HG02623 (cell line): ENCODE measurements at regions not wholly inside any gene's neighbourhood (a gene's known extent, or its start where the extent isn't known, plus 50 kb on each side); places are given as distances from the start of the nearest gene placed in this dataset.
"Not testable (repeated sequence)": the region's sequence is repeated elsewhere in the genome, so short reads cannot be mapped to it uniquely, and the experiment has no call there.

Source experiments
- ATAC-seq: cut with Tn5 transposase; IDR thresholded peaks from one replicate; pipeline ENCODE4 v1.9.1; 2021; ENCODE audit warnings: moderate library complexity; ENCODE audit not compliant: unreplicated experiment

- ATAC-seq, result no peak
Measured at GRCh38 chr4:93888308-93888707, 59.8 kb downstream of the ATOH1 start.

DNA sequence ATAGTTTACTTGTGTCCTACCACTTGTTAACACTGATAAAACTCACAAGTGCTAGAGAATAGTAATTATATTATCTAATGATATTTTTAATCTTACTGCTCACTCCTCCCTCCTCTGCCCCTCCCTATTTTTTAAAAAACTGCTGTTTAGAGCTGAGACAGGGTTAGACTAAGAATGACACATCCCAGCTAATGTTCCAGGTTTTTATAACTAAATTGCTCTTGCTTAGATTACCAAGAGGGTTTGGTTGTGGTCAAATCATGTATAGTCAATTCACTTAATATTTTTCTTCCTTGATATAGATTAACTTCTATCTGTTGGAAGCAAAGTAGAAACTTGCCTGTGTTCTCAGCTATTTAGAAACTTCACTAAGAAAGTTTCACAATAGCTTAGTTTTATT, 60.2 kb downstream of the ATOH1 start:
- no peak for ATAC-seq

- no peak for ATAC-seq
Measured at GRCh38 chr4:93891244-93891643, 62.7 kb downstream of the ATOH1 start.

GRCh38 chr4:93894995-93895394, 66.4 kb downstream of the ATOH1 start:
- ATAC-seq, result no peak

DNA sequence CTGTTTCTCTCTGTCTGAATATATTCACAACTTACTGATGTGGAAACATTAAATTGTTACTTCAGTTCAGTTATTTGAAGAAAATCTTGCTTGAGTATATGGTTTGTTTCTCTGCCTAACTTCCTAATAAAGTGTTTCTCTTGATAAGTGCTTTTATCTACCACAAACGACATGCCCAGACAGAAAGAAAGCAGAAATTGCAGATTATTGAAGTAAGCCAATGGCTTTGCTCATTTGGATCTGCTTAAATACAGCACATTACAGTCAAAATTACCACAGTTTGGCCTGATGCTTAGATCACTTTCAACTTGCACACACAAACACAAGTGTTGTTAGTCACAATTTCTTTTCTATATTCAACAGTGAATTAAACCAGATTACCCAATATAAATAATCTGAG, 68.0 kb downstream of the ATOH1 start:
- ATAC-seq, result no peak

DNA sequence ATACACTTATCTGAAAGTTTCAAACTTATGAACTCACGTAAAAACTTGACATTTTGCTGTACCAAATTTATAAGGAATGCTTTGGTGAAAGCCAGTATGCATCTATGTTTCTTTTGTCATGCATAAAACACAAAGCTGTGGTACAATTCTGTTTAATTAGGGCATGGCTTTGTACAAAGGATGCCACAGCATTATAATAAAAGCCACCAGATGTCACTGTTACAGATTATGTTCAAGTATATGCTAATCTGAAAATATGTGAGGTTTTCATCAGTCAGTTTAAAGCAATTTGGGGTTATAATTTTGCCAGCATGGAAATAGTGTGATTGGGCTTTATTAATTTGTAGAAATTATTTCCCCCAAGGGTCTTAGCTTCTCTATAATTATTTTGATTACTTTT, 69.0 kb downstream of the ATOH1 start:
- ATAC-seq, result no peak

- no peak for ATAC-seq
Measured at GRCh38 chr4:93908778-93909177, 80.2 kb downstream of the ATOH1 start.

GRCh38 chr4:93911671-93912070, 83.1 kb downstream of the ATOH1 start:
- ATAC-seq, result no peak

GRCh38 chr4:93912146-93912545, 83.6 kb downstream of the ATOH1 start:
- ATAC-seq, result no peak

- ATAC-seq, result no peak
Measured at GRCh38 chr4:93918856-93919255, 90.3 kb downstream of the ATOH1 start.

DNA sequence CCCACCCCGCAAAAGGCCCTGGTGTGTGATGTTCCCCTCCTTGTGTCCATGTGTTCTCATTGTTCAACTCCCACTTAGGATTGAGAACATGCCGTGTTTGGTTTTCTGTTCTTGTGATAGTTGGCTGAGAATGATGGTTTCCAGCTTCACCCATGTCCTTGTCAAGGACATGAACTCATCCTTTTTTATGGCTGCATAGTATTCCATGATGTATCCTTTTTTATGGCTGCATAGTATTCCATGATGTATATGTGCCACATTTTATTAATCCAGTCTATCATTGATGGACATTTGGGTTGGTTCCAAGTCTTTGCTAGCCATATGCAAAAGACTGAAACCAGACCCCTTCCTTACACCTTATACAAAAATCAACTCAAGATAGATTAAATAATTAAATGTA, 95.0 kb downstream of the ATOH1 start:
- ATAC-seq, result not testable (repeated sequence)

DNA sequence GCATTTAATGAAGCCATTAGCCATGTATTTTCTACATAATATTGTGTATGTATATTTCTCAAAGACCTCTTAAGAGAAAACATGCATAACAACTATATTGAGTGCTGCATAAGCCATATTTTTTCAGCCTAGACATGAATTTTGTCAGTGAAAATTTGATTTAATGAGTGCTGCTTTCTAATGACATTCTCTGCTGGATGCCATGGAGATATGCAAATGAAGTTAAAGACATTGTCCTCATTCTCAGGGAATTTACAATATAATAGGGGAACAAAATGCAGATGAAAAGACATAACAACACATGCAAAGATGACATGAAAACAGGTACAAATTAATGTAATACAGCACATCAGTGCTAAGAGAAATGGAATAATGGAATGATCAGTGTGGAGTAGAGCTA, 118.7 kb downstream of the ATOH1 start:
- no peak for ATAC-seq

- ATAC-seq, result not testable (repeated sequence)
Measured at GRCh38 chr4:93950239-93950638, 121.7 kb downstream of the ATOH1 start.

DNA sequence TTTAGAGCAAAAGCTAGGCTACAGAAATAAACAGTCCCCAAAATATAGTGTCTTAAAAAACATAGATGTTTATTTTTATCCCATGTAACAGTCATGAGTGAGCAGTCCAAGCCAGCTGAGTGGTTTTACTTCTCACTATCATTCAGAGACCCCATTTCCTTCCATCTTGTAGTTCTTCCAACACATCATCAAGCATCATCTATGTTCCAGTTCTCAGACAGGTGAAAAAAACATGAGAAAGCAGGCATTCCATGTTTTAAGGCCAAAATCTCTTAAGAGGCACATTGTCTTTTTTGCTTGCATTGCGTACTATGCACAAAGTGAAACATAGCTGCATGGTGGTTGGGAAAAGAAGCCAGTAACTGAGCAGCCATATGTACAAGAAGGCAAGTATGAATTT, 128.6 kb downstream of the ATOH1 start:
- ATAC-seq, result no peak

DNA sequence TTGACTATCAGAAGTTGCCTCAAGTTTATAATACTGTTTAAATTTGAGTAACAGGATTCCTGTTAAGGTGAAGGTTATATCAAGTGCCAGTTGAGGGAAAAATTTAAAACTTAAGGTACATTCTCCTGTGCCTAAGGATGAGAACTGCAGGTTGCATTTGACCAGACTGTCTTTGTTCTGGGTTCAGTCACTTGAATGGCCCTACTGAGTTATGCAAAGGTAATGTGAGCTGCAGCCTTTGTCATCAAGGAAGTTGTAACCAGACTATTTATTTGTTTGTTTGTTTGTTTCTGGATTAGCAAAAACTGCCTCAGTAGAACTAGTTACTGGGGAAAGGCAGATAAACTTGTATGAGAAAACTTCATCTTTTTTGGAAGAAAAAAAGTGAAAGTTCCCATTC, 131.9 kb downstream of the ATOH1 start:
- no peak for ATAC-seq

- no peak for ATAC-seq
Measured at GRCh38 chr4:93960916-93961315, 132.4 kb downstream of the ATOH1 start.

DNA sequence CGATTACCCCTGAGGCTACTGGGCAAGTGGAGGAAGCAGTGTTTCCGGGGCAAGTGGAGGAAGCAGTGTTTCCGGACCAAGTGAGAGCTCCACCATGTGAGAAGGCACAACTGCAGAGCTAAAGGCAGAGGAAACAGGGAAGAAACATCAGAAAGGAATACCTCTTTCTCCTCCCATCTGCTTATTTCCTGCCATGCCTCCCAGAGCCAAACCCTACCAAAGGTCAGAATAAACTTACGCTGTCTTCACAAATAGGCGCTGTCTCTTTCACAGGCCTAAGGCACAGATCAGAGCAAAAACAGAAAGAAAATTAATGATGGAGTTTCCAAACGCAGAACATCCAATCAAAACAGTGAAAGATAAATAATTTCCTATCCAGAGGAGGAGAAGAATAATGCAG, 153.0 kb downstream of the ATOH1 start:
- no peak for ATAC-seq

GRCh38 chr4:93982255-93982654, 153.7 kb downstream of the ATOH1 start:
- ATAC-seq, result no peak

DNA sequence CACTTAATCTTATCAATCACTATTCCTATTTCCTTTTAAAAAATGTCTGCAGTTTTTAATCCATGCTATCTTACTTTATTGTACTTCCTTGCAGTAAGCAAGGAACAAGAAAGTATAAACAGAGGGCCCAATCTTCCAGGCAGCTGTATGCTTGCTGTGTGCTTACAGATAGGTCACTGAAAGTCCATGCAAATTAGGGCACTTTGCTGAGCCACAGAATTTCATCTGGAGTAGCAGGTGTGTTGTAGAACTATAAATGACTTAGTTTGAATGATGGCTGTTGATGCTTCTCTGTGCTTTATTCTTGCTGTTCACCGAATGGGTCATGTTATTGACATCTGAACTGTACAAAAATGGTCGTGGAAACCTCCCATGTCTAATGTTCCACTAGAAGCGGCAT, 154.6 kb downstream of the ATOH1 start:
- ATAC-seq, result peak; percentile 98

- no peak for ATAC-seq
Measured at GRCh38 chr4:93994175-93994994, 165.8 kb downstream of the ATOH1 start.

GRCh38 chr4:93996895-93997294, 168.3 kb downstream of the ATOH1 start:
- ATAC-seq, result no peak

GRCh38 chr4:94000559-94000958, 172.0 kb downstream of the ATOH1 start:
- no peak for ATAC-seq

DNA sequence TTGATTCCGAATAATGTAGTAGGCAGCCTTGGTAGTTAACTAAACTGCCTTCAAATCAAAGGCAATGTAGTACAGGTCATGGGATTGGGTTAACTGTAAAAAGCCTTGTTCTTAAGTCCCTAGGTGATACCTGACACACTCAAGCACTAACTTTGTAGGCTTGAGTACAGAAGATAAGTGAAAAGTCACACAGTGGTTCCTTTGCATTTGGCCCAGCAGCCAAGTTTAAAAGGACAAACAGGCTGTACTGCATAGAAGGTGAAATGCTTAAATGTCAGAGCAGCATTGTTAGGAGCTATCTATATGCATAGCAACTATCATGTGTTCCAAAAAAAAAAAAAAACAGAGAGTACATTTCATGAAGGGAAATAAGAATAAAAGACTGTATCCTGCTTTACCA, 178.4 kb downstream of the ATOH1 start:
- ATAC-seq, result no peak
